HG02610 (cell line): ENCODE measurements at regions not wholly inside any gene's neighbourhood (a gene's known extent, or its start where the extent isn't known, plus 50 kb on each side); places are given as distances from the start of the nearest gene placed in this dataset.

Experiments
- ATAC-seq: cut with Tn5 transposase; IDR thresholded peaks from one replicate; pipeline ENCODE4 v1.9.1; 2021; ENCODE audit warnings: mild to moderate bottlenecking, moderate library complexity; ENCODE audit not compliant: unreplicated experiment

DNA sequence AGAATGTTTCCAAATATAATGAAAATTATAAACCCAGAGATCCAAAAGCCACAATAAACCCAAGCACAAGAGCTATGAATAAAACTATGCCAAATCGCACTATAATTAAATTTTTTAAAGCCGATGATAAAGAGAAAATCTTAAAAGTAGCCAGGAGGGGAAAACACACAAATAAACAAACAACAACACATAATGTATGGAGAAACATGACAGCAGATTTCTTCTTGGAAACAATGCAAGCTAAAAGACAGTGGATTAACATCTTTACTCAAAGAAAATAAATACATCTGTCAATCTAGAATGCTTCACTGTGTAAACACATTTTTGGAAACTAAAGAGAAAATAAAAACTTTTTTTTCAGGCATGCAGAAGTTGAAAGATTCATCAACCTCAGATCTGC, 53.0 kb upstream of the SMOX start:
- ATAC-seq, result no peak

DNA sequence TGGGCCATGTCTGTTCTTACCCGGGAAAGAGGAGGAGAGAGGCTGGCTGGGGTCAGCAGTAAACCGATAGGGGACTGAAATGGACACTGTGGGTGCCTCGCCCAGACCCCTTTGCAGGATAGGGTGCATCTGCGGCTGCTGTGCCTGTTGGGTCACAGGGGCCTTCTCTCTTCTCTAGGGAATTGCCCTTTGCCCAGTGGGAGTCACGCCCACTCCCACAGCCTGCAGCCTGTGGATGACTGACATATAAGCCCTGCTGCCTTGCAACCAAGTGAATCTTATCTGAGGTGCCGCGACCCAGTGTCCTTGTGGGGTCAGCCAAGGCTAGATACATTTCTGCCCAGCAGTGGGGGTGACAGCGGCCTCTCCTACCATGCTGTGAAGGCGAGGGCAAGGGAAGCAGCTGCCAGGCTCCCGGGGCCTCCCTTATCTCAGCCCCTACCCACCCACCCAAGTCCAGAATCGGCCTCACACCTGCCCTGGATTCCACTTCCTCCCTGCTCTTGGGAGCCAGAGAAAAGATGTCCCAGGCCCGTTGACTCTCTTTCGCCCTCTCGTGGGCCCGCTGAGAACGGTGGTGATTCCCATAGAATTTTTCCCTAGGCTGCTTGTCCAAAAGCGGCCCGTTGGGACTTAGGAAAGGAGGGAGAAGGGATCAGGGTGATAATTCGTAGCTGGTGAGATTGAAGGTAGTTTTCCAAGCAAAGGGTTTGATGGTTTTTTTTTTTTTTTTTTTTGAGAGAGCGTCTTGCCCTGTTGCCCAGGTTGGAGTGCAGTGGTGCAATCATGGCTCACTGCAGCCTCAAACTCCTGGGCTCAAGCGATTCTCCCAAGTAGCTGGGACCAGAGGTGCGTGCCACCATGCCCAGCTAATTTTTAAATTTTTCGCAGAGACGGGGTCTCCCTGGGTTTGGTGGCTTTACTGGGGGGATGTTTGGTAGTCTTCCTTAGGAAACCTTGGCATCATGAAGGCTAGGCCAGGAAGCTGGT, 56.8 kb upstream of the SMOX start:
- no peak for ATAC-seq

DNA sequence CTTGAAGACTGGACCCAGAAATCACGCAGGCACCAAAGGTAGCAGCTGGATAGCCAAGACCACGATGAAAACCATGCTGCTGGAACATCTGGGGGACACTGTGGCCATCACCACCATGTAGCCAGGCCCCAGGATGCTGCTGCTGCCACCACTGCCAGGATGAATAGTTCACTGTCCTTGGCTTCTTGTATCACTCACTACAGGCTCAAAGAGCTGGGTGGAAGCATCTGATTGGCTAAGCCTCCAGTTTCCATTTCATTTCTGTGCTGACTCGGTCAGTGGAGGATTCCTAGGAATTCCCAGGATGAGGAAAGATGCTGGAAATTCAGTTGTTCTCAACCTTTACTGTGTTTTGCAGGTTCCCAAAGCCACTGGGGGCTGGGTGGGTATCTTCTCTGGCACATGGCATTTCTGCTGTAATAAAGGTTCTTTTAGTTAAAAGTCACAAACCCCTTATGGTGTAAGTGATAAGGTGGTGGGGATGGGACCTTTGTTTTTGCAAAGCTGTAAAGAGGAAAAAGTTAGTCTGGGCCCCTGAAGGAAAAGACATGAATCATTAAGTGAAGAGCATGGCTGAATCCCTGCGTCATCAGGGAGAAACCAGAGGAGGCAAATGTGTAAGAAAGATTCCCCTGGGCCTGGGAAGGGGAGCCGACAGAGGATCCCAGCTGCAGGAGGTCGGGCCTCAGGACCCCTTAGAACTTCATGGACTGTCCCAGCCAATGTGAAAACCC, 57.7 kb upstream of the SMOX start:
- no peak for ATAC-seq

DNA sequence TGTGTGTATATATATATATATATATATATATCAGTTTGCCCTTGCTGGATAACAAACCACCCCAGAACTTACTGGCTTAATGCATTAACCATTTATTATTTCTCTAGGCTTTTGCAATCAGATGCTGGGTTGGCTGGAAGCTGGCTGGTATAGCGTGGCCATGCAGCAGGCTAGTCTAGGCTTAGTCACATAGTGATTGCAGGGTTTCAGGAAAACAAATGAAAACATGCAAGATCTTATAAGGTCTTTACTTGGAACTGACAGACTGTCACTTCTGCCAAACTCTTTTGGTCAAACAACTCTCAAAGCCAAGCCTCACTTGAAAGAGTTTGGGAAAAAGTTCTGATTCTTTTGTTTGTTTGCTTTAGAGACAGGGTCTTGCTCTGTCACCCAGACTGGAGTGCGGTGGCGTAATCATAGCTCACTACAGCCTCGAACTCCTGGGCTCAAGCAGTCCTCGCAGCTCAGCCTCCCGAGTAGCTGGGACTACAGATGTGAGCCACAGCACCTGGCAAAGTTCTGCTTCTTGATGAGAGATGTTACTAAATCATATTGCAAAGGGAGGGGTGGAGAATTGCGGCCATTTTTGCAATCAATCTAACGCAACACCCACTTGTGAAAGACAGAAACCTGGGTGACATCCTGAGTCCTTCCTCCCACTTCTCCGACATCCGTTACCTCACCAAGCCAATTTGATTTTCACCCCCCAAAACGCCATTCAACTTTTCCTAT, 58.7 kb upstream of the SMOX start:
- ATAC-seq, result no peak

DNA sequence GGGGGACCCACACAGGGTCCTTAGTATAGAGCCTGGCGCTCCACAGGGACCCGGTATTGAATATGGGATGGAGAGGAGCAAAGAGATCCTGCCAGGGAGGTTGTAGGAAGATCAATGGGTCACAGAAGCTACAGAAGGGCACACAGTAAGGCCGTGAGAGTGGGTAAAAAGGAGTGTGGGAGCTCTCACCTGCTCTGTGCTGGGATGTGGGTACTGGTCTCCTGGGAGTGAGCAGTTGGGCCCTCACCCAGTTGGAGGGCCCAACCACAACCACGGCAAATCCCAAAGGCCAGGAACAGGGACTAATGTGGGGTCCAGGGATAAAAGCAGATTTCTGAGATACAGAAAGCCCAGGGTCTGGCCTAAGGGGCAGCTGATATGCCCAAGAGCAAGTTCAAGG, 59.9 kb upstream of the SMOX start:
- ATAC-seq, result no peak

DNA sequence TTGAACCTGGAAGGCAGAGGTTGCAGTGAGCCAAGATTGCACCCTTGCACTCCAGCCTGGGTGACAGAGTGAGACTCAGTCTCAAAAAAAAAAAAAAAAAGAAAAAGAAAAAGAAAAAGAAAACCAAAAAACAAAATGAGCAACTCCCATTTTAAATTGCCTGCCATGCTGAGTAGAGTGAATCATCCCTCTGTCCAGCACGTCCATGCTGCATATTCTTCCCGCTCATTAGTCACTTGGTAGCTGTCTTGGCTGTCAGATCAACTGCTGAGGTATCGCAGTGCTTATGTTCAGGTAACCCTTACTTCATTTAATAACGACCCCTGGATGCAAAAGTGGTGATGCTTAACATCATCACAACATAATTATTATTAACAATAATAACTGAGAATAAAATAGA, 60.7 kb upstream of the SMOX start:
- ATAC-seq, result no peak

DNA sequence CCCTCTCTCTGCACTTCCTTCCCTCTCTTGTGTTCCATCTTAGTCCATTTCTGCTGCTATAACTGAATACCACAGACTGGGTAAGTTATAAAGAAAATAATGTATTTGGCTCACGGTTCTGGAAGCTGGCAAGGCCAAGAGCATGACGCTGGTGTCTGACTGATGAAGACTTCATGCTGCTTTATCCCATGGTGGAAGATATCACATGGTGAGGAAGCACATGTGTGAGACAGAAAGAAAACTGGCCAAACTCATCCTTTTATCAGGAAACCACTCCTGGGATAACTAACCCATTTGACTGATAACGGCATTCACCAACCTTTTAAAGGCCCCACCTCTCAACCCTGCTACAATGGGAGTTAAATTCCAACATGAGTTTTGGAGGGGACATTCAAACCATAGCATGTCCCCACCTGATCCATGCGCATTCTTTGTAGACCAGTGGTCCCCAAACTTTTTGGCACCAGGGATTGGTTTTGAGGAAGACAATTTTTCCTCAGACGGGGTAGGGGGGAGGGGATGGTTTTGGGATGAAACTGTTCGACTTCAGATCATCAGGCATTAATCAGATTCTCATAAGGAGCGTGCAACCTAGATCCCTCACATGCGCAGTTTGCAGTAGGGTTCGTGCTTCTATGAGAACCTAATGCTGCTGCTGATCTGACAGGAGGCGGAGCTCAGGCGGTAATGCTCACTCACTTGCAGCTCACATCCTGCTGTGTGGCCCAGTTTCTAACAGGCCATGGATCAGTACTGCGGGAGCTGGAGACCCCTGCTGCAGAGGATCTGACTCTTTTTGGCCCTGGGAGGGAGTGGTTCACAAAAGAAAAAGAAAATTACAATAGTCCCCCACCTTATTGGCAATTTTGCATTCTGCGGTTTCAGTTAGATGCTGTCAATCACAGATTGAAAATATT, 61.6 kb upstream of the SMOX start:
- ATAC-seq, result no peak

DNA sequence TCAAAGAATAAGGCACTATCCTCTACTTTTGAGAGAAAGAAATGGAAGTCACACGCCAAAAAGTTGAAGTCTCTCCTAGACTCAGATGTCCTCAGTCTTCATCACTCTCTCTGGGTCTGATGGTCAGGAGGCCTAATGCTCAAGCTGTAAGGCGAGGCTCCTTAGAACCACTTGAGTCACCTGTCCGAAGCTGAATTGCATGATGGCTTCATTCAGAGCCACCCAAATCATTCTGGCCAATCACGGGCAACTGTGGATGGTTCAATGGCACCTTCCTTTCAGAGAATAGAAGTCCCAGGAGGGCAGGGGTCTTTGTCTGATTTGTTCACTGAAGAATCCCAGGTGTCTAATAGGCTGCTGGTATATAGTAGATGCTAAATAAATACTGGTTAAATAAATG, 63.9 kb upstream of the SMOX start:
- no peak for ATAC-seq

DNA sequence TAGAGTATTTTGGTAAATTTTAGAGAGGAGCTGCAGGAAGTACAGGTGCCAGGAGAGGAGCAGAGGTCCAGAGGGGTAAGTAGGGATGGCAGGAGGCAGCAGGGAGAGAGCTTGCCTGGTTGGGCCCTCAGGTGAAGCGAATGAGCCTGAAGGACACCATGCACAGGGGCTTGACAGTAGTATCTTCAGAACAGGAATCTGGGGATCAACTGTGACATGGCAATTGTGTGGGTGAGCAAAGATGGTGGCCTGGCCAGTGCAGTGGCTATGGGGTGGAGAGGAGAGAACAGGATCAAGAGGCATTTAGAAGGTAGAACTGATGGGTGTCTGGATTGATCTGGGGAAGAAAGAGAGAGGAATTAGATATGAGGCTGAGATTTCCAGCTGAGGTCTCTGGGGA, 64.5 kb upstream of the SMOX start:
- no peak for ATAC-seq

DNA sequence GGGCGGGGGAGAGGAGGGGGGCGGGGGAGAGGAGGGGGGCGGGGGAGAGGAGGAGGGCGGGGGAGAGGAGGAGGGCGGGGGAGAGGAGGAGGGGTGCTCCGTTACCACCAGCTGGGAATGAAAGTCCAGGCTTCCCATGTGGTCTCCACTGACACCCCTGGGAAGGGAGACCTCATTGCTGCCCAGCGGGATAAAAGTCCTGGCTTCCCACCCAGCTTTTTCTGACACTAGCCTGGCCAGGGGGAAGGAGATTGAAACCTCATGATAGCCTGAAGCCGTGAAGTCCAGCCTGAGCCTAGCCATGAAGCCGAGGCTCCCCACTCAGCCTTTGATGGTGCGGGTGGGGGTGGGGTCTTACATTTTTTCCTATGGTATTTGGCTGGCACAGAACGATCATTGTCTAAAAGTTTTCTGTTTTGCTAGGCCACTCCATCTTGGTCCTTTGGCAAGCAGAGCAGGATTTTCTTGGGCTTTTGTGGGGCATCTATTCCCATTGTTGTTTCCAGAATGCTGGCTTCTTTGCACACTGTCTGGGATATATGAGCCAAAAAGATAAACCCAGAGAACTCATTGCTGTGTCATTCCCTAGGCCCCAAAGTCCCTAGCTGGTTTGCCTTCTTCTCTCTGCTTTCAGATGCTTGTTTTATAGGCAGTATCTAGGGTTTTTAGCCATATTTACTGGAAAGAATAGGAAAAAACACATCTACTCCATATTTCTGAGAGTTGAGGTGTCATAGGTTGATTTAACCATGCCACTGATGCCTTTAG, 65.3 kb upstream of the SMOX start:
- no peak for ATAC-seq

DNA sequence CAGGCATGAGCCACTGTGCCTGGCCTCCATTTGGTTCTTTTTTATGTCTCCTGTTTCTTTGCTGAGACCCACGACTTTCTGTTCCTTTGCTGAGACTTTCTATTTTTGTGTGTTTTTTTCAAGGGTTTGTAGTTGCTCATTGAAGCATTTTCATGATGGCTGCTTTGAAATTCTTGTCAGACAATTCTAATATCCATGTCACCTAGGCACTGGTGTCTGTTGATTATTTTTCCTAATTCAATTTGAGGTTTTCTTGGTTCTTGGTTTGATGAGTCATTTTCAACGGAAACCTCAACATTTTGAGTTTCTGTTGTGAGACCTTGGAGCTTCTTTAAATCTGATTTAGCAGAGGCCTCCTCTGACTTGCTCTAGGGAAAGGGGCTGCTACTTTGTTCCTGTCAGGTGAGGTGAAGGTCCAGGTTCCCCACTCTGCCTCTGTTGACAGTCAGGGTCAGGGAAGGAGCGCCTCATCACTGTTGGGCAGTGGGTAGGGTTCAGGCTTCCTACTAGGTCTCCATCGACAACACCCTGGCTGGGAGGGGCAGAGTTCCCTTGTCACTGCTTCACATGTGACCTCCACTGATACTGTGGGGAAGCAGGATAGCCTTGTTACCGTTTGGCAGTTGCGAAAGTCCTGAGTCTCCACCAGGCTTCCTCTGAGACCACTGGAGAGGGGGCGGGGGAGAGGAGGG, 66.1 kb upstream of the SMOX start:
- peak; percentile 50 for ATAC-seq

DNA sequence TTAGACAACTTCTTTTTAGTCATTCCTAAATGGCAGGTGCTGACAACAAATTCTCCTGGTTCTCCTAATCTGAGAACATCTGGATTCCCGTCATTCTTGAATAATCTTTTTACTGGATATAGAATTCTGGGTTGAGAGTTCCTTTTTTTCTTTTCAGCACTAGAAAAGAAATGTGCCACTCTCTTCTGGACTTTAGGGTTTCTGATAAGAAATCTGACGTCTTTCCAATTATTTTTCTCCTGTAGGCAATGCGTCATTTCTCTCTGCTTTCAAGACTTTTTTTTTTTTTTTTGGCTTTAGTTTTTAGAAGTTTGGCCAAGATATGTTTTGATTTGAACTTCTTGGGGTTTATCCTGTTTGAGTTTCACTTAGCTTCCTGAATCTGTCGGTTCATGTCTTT, 66.1 kb upstream of the RNF24 start:
- no peak for ATAC-seq

DNA sequence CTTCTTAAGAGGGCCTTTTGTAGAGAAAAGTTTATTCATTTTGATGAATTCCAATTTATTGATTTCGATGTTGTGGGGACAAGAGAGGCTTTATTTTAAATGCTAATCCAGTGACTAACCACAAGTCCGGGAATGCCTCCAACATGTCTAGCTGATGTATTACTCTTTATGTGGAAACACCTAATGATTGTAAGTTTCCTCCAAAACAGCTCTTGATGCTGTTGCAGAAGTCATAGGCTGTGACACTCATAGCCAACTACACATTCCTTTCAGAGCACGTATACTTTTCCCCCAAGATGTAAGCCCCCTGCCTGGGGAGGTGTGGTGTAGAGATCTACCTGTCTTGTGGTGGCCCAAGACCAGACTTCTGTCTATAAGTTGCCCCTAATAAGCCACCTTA, 61.3 kb upstream of the RNF24 start:
- ATAC-seq, result no peak

DNA sequence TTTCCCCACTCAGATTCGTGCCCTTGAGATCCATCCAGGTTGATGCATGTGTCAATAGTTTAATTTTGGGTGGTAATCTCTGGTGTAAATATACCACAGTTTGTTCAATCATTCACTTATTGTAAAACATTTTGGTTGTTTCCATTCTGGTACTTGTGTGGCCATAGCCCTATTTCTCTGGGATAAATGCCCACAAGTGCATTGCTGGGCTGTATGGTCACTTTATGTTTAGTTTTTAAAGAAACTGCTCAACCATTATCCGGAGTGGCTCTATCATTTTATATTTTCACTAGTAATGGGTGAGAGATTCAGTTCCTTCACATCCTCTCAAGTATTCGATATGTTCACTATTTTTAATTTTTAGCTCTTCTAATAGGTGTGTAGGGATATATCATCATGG, 60.7 kb upstream of the RNF24 start:
- no peak for ATAC-seq

DNA sequence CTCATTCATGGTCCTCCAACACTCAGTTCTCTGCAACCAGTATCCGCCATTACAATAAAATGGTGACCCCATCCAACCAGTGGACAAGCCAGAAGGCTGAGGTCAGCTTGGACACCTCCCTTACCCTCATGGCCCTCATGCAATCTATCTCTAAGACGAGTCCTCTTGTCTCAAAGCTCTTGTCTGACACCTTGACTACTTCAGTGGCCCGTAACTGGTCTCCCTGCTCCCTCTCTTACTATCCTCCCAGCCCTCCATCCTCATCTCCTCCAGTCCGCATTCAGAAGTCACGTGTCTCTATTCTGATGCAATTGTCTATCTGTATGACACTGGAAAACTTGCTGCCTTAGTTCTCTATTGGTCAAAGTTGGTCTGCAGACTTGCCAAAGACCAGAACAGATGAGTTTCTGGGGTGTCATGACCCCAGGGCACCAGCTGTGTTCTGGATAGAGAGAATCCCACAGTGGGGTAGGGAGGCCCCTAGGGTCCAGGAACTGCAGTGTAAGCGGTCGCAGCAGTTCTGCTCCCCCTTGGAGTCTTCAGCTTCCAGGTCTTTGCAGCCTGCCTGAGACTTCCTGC, 59.6 kb upstream of the RNF24 start:
- no peak for ATAC-seq

DNA sequence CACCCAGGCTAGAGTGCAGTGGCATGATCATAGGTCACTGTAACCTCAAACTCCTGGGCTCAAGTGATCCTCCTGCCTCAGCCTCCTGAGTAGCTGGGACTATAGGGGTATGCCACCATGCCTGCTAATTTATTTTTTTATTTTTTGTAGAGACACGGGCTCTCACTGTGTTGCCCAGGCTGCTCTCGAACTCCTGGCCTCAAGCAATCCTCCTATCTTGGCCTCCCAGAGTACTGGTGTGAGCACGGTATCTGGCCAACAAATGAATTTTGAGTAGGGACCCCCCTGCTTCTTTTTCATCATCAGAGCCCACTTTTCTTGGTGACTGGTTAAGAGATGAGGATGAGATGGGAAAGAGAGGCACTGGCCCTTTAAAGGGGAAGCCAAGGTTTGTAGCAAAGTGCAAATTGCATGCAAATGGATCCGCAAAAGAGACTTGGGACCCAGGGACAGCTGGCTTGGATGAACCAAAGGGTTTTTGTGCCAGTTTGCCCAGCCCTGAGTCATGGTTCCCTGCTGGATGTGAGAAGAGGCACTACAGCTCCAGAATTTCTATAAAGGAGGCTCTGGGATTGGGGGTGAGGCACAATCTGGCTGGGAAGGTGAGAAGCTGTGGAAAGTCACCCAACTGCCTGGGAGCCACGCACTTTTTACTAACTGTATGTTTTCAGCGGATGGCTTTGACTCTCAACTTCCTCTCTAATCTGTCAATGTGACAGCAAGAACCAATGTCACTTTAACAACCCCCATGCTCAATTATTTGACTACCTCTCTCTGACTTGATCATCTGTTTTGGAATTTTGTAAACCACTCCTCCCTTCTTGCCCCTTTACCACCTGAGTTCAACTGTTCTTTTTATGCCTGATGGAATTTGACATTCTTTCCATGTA, 58.7 kb upstream of the RNF24 start:
- ATAC-seq, result no peak

DNA sequence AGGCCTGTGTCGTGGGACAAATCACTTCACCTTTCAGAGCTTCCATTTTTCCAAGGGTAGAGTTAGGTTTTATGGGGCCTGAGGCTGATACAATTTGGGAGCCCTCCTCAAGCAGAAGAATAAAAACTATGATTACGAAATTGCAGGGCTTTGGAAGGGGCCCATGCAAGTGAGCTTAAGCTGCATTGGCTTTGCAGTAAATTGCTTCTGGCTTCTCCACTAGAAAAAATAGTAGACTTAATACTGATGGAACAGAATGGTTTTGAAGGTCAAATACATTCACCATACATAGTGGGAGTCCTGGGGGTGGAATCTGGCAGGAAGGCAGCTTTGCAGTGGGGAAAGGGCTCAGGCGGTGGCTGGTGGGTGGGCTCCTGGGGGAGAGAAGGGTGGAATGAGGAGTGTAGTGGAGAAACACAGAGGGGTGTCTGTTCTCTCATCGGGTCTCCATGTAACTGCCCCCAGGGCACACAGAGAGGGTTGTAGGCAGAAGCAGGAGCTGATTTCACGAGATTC, 55.9 kb upstream of the RNF24 start:
- ATAC-seq, result no peak
